Astrocyte (in vitro differentiated cells and primary cell): ENCODE measurements at regions not wholly inside any gene's neighbourhood (a gene's known extent, or its start where the extent isn't known, plus 50 kb on each side); places are given as distances from the start of the nearest gene placed in this dataset.
A peak's percentile ranks its signal among the peaks of the same experiment; 100 is the strongest.

Experiments used
- DNase-seq: peaks from one replicate; pipeline ENCODE4 v3.0.0-alpha.2; 2010; ENCODE audit warnings: low read depth
- FAIRE-seq: peaks from 2 replicates; lab custom pipeline; 2011; peaks lifted over from hg19 to GRCh38; lab: Jason Lieb, UNC
- H2AFZ ChIP-seq: 2 replicates; pipeline ENCODE4 v1.6.0; 2012; ENCODE audit warnings: low read depth, low read length, inconsistent platforms
- H3K27ac ChIP-seq: 2 replicates; pipeline ENCODE4 v1.5.1; 2011; ENCODE audit warnings: low read depth, low read length, inconsistent platforms
- H3K27me3 ChIP-seq: 2 replicates; pipeline ENCODE4 v1.6.0; 2011; ENCODE audit warnings: low read length, inconsistent platforms; ENCODE audit not compliant: insufficient read depth
- H3K36me3 ChIP-seq: 2 replicates; pipeline ENCODE4 v1.5.1; 2011; ENCODE audit warnings: low read length, inconsistent platforms; ENCODE audit not compliant: insufficient read depth
- H3K4me1 ChIP-seq: 2 replicates; pipeline ENCODE4 v1.5.1; 2011; ENCODE audit warnings: low read length, inconsistent platforms; ENCODE audit not compliant: insufficient read depth
- H3K4me2 ChIP-seq: 2 replicates; pipeline ENCODE4 v1.6.0; 2012; ENCODE audit warnings: low read length, inconsistent platforms
- H3K4me3 ChIP-seq: 2 replicates; pipeline ENCODE4 v1.5.1; 2011; ENCODE audit warnings: low read depth, mild to moderate bottlenecking, low read length, inconsistent platforms; ENCODE audit not compliant: insufficient read depth
- H3K79me2 ChIP-seq: 2 replicates; pipeline ENCODE4 v1.6.0; 2012; ENCODE audit warnings: mild to moderate bottlenecking, low read length, inconsistent platforms; ENCODE audit not compliant: insufficient read depth
- H3K9ac ChIP-seq: 2 replicates; pipeline ENCODE4 v1.6.0; 2012; ENCODE audit warnings: mild to moderate bottlenecking, low read length, inconsistent platforms
- H3K9me3 ChIP-seq: 2 replicates; pipeline ENCODE4 v1.5.1; 2012; ENCODE audit warnings: low read depth, mild to moderate bottlenecking, low read length, inconsistent platforms; ENCODE audit not compliant: insufficient read depth
- H4K20me1 ChIP-seq: 2 replicates; pipeline ENCODE4 v1.6.0; 2012; ENCODE audit warnings: low read length, inconsistent platforms; ENCODE audit not compliant: insufficient read depth
- H3K27ac Mint-ChIP-seq: one replicate; pipeline ENCODE4 v1.8.0; 2021; ENCODE audit warnings: mild to moderate bottlenecking, mixed read lengths; ENCODE audit not compliant: unreplicated experiment
- H3K27me3 Mint-ChIP-seq: one replicate; pipeline ENCODE4 v1.8.0; 2021; ENCODE audit warnings: low read depth, mixed read lengths; ENCODE audit not compliant: unreplicated experiment
- H3K36me3 Mint-ChIP-seq: one replicate; pipeline ENCODE4 v1.8.0; 2021; ENCODE audit warnings: low read depth, mixed read lengths; ENCODE audit not compliant: unreplicated experiment
- H3K4me1 Mint-ChIP-seq: one replicate; pipeline ENCODE4 v1.8.0; 2021; ENCODE audit warnings: low read depth, mixed read lengths; ENCODE audit not compliant: unreplicated experiment
- H3K4me3 Mint-ChIP-seq: one replicate; pipeline ENCODE4 v1.8.0; 2021; ENCODE audit warnings: mild to moderate bottlenecking, moderate library complexity, mixed read lengths; ENCODE audit not compliant: unreplicated experiment
- H3K9me3 Mint-ChIP-seq: one replicate; pipeline ENCODE4 v1.8.0; 2021; ENCODE audit warnings: mild to moderate bottlenecking, mixed read lengths; ENCODE audit not compliant: unreplicated experiment
- EZH2 ChIP-seq: IDR thresholded peaks from 2 replicates; pipeline ENCODE4 v1.6.1; 2012; ENCODE audit warnings: mild to moderate bottlenecking, low read length, inconsistent platforms; ENCODE audit not compliant: insufficient read depth
- TF ChIP-seq, protein P1 (sequence below): IDR thresholded peaks from 2 replicates; pipeline ENCODE4 v1.5.1; 2011; ENCODE audit warnings: low read depth, mild to moderate bottlenecking, inconsistent platforms, low read length, moderate library complexity; ENCODE audit not compliant: insufficient read depth

DNA sequence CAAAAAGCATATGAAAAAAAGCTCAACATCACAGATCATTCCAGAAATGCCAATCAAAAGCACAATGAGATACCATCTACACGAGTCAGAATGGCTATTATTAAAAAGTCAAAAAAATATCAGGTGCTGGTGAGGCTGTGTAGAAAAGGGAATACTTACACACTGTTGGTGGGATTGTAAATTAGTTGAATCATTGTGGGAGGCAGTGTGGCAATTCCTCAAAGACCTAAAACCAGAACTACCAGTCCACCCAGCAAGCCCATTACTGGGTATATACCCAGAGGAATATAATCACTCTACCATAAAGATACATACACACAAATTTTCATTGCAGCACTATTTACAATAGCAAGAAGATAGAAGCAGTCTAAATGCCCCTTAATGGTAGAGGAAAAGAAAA lies 529.9 kb downstream of the SLITRK1 start:
- Histone ChIP-seq H3K27ac (no peak overlapping the region), H4K20me1 (no peaks in the 10 kb centered on the region), H3K4me3 (no peak overlapping the region), H3K9ac (no peak overlapping the region), H3K9me3 (no peaks in the 10 kb centered on the region), H3K36me3 (no peaks in the 10 kb centered on the region), H3K27me3 (no peaks in the 10 kb centered on the region), H3K4me1 (no peaks in the 10 kb centered on the region), H2AFZ (no peak overlapping the region), H3K79me2 (no peaks in the 10 kb centered on the region), H3K4me2 (no peak overlapping the region)
- no peaks in the 10 kb centered on the region for H3K9me3 Mint-ChIP-seq
- DNase-seq = peak; percentile 2
- TF ChIP-seq EZH2 = no peak
- TF ChIP-seq, protein P1, sequence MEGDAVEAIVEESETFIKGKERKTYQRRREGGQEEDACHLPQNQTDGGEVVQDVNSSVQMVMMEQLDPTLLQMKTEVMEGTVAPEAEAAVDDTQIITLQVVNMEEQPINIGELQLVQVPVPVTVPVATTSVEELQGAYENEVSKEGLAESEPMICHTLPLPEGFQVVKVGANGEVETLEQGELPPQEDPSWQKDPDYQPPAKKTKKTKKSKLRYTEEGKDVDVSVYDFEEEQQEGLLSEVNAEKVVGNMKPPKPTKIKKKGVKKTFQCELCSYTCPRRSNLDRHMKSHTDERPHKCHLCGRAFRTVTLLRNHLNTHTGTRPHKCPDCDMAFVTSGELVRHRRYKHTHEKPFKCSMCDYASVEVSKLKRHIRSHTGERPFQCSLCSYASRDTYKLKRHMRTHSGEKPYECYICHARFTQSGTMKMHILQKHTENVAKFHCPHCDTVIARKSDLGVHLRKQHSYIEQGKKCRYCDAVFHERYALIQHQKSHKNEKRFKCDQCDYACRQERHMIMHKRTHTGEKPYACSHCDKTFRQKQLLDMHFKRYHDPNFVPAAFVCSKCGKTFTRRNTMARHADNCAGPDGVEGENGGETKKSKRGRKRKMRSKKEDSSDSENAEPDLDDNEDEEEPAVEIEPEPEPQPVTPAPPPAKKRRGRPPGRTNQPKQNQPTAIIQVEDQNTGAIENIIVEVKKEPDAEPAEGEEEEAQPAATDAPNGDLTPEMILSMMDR = no peak
- no peaks in the 10 kb centered on the region for H3K36me3 Mint-ChIP-seq
- no peak overlapping the region for H3K4me3 Mint-ChIP-seq
- H3K27me3 Mint-ChIP-seq = no peaks in the 10 kb centered on the region
- FAIRE-seq = no peak
- H3K4me1 Mint-ChIP-seq = peaks cover 10% of the 10 kb centered on the region
- no peak overlapping the region for H3K27ac Mint-ChIP-seq

DNA sequence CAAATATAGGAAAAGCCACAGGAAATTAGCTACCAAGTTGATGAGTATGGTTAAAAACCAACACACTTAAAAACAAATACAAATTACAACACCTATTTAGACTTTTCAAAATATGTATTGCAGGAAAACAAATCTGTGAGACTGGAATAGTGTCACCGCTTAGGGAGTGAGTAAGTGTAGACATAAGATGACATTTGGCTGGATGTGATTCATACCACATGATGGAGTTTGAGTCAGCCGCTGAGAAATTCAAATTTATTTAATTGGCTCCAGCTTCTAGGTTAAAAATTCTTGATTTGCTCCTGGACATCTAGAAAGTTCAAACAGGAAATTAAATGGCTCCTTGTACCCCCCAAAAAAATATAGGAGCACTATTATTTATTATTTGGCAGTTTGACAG lies 531.7 kb downstream of the SLITRK1 start:
- Mint-ChIP-seq H3K36me3 (no peaks in the 10 kb centered on the region), H3K9me3 (no peaks in the 10 kb centered on the region), H3K27me3 (no peaks in the 10 kb centered on the region), H3K4me1 (peaks cover 10% of the 10 kb centered on the region), H3K27ac (no peak overlapping the region), H3K4me3 (no peak overlapping the region)
- no peaks in the 10 kb centered on the region for H4K20me1 ChIP-seq
- H3K4me2 ChIP-seq = no peak overlapping the region
- no peaks in the 10 kb centered on the region for H3K36me3 ChIP-seq
- H3K27ac ChIP-seq = no peak overlapping the region
- H3K9me3 ChIP-seq = no peaks in the 10 kb centered on the region
- H3K79me2 ChIP-seq = no peaks in the 10 kb centered on the region
- H3K9ac ChIP-seq = no peak overlapping the region
- DNase-seq (peak; percentile 34), FAIRE-seq (no peak)
- no peak for TF ChIP-seq EZH2
- TF ChIP-seq, protein P1 = no peak
- H3K4me3 ChIP-seq = no peak overlapping the region
- H2AFZ ChIP-seq = no peak overlapping the region
- H3K4me1 ChIP-seq = no peaks in the 10 kb centered on the region
- H3K27me3 ChIP-seq = no peaks in the 10 kb centered on the region

DNA sequence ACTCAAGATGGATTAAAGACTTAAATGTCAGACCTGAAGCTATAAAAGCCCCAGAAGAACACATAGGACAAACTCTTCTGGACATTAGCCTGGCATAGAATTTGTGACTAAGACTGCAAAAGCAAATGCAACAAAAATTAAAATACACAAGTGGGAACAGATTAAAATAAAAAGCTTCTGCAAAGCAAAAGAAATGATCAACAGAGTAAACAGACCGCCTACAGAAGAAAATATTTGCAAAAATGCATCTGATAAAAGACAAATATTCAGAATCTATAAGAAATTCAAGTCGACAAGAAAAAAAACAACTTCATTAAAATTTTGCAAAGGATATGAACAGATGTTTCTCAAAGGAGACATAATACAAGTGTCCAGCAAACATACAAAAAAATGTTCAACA lies 537.8 kb downstream of the SLITRK1 start:
- Histone ChIP-seq H3K27ac (no peak overlapping the region), H4K20me1 (no peaks in the 10 kb centered on the region), H3K79me2 (no peaks in the 10 kb centered on the region), H3K4me3 (no peak overlapping the region), H3K27me3 (no peaks in the 10 kb centered on the region), H3K9ac (no peak overlapping the region), H3K36me3 (no peaks in the 10 kb centered on the region), H3K9me3 (no peaks in the 10 kb centered on the region), H3K4me1 (no peaks in the 10 kb centered on the region), H3K4me2 (no peak overlapping the region), H2AFZ (no peak overlapping the region)
- H3K9me3 Mint-ChIP-seq = peaks cover 5% of the 10 kb centered on the region
- no peak overlapping the region for H3K4me3 Mint-ChIP-seq
- DNase-seq = no peak
- no peaks in the 10 kb centered on the region for H3K36me3 Mint-ChIP-seq
- H3K27me3 Mint-ChIP-seq = no peaks in the 10 kb centered on the region
- no peak overlapping the region for H3K27ac Mint-ChIP-seq
- H3K4me1 Mint-ChIP-seq = no peaks in the 10 kb centered on the region
- TF ChIP-seq, protein P1 = no peak
- TF ChIP-seq EZH2 = no peak
- FAIRE-seq = no peak
